Activated CD8-positive, alpha-beta memory T cell treated with anti-CD3 and anti-CD28 coated beads for 1 hour (primary cell): ENCODE measurements at regions not wholly inside any gene's neighbourhood (a gene's known extent, or its start where the extent isn't known, plus 50 kb on each side); places are given as distances from the start of the nearest gene placed in this dataset.

Experiments used
- DNase-seq, 2 donors: peaks; one replicate each; pipeline ENCODE4 v3.0.0-alpha.2; 2020; ENCODE audit warnings: low read depth in 1 of 2; ENCODE audit errors: extremely low read depth in 1 of 2

DNA sequence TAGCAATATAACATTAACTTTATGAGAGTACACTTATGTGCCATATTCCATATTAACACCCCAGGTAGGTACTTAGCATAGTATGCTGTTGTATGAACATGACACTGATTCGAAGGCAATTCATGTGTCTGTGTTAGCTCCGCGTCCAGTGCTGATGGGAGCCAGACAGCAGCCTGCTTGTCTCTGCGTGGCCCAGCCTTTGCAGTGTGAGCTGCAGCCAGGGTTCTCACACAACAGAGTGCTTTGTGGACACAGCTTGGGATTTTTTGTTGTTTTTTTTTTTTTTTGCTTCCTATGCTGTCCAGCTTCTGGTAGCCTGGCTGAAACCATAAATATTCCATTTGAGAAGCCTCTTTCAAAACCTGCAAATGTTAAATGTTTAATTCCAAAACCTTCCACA is 350.9 kb downstream of the SMOC2 start:
- no peak for DNase-seq

DNA sequence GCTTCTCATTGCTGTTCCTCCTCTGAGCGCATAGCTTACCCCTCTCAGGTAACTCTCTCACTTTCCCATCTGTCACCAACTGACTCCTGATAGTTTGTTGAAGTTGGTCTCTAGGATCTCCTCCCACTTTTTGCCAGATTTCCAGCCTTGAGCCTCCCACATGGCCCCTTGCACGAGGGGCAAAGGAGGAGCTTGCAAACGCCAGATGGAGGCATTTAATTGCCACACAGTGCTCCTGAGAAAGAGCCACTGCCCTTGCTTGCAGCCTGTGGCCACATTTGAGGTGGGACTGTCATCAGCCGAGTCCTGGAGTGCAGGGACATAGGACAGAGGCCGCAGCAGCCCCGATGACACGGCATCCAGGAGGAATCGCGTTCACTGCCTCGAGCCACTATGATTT is 348.7 kb downstream of the SMOC2 start:
- no peak for DNase-seq

DNA sequence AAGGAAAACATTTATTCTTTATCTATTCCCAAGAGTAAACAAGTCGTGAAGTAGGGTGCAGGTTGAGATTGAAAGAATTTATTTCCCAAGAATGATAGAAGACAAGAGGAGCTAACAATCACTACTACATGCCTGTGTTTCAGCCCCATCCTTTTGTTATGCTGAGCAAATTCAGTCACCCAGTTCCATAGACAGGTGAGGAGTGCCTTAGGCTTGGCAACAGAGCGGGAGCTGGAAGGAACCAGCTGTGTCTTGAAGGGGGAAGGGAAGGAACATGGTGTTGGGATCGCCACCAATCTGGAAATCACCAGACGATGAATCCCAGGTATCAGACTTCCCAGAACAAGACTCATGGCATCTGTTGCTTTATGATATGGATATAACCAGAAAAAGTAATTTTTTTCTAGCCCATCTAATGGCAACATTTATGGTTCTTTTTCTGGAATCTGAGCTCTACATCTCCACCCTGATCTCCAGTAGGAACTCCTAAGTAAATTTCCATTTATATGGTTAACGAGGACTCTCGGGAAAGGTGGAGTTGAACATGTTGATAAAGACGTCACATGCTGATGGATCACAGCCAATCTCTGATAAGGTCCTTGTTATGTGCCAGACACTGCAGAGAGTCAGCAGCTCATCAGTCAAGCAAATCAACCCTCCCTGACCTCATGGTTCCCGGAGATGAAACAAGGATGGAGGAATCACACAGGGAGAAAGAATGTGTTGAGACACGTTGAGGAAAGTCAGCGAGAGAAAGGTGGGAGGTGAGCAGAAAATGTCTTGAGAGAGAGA is 344.9 kb downstream of the SMOC2 start:
- DNase-seq, result no peak

DNA sequence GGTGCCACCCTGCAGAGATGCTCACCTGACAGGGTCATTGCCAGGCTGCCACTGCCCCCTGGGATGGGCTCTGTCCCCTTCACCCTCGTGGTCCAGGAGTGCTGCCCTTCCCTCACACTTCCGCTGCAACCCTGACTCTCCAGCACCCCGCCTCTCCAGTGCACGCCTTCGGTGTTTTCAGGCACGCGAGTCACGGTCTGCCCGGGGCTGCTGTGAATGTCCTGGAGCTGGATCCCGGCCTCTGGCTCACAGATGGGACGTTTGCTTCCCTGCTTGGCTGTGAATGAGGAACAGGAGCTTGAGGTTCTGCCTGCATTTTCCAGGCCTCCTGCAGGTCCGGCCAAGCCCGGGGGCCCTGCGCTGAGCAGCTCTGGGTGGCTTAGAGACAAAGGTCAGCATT is 343.4 kb downstream of the SMOC2 start:
- no peak for DNase-seq

DNA sequence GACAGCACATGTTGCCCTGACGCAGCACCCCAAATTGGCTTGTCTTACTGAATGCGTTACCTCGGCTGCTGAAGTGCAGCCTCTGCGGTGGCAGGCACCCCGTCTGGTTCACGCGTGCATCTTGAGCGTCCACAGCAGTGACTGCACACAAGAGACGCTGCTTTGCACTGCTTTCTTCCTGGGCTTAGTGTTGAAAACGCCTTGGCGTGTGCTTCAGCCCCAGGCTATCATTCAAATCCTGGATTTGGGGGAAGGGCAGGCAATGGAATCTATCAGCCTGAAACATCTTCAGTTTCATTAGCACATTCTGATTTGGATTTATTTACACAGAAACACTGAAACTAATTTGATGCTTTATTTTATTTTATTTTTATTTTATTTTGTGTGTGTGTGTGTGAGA is 342.7 kb downstream of the SMOC2 start:
- no peak for DNase-seq

DNA sequence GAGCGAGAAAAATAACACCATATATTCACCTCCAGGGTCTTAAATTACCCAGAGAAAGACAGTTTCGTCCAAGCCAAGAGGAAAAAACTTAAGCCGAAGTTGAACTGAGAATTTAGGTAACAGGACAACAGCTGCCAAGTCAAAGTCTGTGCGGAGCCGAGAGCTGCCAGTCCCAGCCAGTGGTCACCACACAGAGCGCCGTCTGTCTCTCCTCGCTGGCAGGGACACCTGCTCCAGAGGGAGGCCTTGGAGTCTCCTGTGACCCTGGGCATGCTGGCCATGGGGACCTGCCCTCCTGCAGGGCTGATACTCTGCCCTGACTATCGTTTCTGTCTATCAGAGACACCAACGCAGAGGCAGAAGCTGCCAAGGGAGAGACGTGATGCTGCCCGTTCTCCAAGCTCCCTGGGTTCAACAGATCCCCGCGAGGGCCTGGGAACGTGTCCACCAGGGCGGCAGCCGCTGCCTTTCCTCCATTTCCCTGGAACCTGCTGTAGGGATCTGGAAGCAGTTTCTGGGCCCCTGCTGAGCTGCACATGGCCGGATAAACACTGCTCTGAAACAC is 341.3 kb downstream of the SMOC2 start:
- DNase-seq, result no peak

DNA sequence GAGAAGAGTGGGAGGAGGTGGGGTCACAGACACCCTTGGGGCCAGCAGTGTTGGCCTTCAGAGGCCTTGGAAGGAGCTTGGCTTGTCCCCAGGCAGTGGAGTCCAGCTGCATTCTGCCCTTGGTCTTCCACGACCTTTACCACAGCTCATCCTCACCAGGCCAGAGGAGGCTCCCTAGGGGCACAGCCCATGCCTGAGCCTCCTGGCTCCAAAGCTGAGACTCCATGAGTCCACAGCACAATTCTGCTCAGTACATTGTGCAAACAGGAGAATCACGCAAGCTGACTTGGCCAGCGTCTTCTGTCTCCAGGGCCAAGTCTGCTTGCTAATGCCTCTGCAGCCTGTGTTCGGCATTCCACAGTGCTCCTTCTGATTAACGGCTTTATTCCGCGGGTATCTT is 337.2 kb downstream of the SMOC2 start:
- DNase-seq, result no peak

DNA sequence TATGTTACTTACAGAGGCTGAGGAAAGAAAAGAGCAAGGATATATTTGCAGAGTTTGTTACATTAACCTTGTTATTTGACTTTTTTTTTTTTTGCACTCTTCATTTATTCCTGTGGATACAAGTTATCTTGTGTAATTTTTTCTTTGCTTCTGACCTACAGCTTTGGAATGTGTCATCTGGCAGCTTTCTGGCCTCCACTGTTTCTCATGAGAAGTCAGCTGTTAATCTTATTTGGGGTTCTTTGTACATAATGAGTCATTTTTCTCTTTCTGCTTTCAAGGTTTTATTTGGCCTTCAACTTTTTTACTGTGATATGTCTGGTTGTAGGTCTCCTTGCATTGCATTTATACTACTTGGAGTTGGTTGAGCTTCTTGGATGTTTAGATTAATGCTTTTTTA is 333.4 kb downstream of the SMOC2 start:
- no peak for DNase-seq

DNA sequence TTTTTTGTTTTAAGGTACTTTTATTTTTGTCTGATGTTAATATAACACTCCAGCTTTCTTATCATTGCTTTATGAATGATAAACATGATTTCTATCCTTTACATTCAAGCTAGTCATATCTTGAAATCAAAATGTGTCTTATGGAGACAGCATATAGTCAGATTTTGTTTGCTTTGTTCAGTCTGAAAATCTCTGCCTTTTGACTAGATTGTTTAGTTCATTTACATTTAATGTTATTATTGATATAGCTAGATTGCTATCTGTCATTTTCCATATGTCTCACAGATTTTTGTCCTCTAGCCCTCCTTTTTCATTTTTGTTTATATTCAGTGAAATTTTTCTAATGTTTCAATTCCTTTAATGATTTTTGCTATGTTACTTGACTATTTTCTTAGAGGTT is 332.8 kb downstream of the SMOC2 start:
- no peak for DNase-seq

DNA sequence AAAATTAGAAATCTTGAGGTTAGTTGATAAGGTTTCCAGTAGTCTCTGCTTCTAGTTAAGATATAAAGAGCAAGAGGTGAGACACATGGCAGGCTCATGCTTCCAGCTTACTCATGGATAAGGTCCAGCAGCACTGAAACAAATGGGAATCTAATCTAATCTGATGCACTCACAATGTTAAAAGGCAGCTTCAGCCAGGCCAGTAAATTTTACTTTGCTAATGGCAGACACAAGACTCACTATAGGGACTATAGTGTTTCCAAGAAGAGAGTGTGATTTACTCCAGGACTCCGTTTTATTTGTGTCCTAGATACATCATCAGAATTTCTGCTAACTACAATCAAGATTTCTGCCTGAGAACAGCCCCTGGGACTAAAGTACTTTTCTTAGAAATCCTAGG is 324.8 kb downstream of the SMOC2 start:
- no peak for DNase-seq

DNA sequence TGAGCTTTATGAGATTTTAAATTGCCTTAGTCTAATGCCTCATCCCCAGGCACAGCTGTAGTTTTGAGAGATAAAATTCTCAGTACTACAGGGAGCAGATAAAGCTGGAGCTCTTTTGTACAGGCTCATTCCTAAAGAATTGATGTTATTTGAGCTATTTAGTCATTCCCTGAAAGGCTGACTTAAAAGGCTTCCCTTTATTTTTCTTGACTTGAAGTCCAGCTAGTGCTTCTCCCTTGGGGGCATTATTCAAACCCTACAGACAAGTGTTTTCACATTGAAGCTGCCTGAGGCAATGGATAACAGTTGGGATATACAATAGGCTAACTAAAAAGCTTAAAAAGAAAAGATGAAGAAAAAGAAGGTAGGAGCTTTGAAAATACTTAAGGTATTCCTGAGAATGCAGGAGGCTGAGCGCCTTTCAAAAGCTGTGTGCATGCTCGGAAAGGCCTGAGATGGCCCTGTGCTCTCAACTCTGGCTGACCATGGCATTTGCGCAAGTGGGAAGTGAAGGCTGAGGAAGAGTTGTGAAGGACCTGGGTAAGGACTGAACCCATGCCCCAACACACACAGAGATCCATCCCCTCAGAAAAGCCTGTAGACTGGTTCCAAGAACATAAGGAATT is 315.1 kb downstream of the SMOC2 start:
- DNase-seq, result no peak

DNA sequence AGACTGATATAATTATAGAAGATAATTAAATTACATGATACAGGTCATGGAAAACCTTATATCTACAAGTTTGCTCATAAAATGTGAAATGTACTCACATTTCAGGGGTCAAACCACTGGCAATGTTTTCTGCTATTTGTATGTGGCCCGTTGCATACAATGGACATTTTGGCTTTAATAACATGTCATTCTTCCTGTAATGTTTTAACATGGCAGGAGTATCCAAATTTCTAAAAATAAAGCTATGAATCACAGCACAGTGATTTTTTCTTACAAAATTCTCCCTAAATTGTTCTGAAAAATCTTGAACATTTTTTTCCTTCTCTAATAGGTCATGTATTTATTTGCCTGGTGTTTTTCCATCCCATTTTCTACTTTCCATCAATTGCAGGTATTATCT is 305.7 kb downstream of the SMOC2 start:
- no peak for DNase-seq

DNA sequence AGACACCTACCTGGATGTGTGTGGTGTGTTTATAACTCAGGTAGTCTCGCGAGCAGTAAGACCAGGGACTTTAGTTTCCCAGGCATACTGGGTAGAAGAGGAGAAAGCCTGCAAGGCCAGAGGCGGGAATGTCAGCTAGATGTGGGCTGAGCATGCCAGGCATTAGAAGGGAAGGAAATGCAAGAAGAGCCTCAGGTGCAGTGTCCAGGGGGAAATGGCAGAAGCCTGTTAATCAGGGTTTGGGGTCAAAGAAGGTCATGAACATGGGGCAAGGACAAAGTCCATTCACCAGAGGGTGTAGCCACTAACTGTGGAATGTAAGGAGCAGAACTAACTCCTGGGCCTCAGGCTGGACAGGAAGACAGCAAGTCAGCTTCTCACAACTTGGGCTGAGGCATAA is 305.0 kb downstream of the SMOC2 start:
- DNase-seq, result no peak

DNA sequence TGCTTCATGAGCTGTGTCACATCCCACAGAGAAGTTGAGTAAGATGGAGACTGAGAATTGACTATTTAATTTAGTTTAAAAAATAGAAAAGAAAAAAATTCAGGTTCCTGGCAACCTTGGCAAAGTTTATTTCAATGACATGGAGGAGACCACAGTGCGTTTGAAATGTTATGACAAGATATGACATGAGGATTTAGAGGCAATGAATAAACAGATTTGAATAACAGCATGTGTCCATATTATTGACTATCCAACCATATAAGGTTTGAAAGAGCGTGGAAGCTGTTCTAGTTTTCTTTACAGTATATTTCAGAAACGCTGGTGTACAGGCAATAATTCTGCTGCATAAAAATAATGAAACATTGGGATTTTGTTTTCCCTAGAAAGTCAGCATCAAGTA is 303.9 kb downstream of the SMOC2 start:
- DNase-seq, result no peak

DNA sequence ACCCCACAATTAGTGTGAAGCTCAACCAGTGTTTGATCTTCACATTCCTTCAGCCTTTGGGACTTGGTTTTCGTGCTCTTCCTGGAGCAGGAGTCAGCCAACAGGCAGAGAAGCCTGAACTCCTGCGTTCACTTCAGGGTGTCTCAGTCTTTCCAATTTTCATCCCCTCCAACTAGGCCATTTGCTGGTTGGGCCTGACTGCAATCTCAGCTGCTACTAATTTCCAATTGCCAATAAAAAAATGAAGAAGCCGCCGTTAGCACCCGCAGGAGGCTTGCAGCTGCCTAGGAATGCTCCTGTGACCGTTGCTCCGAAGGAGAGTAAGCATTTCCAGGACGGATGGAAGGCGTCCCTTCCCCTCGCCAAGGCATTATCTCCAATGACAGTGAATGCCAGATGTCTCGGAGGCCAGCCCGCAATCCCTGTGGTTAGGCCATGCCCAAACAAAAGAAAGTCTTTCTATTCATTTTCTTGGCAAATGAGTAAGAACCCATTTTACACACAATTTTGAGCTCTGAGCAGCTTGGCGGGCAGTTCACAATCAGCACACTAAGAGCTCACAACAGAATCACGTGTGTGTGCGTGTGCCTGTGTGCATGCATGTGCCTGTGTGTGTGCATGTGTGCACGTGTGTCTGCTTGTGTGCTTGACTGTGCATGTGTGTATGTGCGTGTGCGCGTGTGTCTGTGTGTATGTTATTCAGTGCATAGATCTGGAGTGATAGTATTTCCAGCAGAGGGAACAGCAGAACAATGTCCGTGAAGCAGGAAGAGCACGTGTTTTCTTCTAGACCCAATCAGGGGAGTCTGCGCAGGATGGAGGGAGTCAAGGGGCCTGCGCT is 301.2 kb downstream of the SMOC2 start:
- DNase-seq, result no peak

DNA sequence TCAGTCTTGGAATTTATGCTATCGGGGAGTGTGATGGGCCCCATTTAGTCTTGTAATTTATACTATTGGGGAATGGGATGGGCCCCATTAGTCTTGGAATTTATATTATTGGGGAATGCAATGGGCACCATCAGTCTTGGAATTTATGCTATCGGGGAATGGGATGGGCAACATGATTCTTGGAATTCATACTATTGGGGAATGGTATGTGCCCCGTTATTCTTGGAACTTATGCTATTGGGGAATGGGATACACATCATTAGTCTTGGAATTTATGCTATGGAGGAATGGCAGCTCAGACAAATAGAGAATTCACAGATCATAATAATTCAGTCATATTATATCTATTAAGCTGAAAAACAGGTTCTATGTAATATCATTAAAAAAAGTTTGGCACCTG is 300.3 kb downstream of the SMOC2 start:
- no peak for DNase-seq

DNA sequence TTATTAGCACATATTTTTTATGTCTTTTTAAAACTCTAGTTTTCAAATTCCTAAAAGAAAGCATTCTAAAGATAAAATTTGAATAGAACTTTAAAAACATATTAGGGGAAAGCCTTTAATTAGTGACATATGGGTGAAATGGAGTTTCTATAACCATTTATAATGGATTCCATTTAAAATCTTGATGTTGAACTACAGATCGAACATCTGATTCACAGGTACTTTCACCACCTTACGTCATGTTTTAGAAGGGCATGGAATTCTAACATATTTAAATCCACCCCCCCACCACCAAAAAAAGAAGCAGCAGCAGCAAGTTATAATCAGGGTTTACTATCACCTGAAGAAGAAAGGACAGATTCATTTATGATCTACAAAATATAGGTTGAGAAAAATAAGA is 298.4 kb downstream of the SMOC2 start:
- DNase-seq, result no peak

DNA sequence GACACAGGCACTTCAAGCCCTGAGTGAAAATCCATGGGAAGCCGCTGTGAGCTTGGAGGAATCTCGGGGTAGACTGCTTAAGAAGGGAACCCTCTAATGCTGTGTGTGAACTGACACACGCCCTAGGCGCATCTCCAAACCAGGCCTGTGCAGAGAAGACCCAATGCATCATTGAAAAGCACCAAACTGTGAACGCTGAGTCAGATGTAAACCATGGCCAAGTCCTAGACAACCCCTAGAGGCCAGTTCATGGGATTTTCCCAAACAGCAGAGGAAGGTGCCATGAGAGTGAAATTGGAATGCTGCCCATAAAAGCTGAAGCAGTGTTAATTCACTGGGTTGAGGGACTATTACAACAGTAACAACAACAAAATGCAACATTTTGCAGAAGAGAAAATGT is 296.5 kb downstream of the SMOC2 start:
- DNase-seq, result no peak

DNA sequence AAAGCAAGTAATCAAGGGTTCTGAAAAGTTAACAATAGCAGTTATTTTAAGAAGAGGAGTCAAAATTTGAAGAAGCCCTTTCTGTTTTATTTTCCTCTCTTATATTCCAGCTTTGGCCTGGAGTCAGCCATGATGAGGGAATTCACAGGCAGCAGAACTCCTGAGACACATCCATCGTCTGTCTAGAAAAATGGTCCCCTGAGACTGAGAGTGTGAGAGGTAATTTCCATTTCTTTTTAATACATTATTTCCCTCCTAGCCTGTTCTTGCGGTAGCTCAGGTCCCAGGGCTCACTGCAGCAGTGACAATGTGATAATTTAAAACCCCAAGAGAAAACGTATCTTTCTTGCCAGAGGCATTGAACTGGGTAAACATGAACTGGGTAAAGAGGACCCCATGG is 296.0 kb downstream of the SMOC2 start:
- DNase-seq, result no peak

DNA sequence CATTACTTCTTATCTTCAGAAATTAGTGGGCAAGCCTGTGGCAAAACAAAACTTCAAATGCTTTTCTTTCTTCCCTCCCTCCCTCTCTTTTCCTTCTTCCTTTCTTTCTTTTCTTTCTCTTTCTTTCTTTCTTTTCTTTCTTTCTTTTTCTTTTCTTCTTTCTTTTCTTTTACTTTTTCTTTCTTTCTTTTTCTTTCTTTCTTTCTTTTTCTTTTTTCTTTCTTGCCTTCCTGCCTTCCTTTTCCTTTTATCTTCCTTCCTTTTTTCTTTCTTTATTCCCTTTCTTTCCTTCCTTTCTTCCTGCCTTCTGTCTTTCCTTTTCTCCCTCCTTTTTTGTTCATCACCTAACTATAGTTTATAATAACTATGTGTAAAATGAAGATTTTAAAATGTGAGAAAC is 295.1 kb downstream of the SMOC2 start:
- no peak for DNase-seq

DNA sequence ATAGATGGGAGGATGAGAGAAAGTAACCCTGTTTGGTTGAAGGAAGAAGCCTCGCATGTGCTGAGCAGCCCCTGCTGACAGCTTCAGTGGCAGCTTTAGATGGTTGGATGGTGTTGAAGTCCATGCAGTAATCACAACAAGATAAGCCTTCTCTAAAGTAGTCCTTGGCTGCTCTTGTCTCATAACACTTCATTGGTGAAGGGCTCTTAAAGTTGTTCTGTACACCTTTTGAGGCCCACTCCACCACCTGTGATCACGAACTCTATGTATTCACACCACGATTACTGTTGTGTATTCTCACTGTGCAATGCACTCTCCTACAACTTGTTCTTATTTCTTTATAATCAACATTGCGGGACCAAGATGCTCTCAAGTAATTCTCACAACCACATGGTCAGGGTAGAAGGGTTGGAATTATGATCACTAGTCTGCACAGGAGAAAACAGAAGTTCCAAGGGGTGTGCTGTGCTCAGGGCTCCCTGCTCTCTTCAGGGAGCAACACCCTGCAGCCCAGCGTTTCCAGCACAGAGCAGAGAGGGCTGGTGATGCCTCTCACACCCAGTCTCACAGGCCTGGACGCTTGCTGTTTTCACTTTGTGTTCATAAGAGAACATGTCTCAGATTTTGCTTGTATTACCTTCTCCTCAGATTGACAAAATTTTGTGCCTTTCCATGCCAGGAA is 294.4 kb downstream of the SMOC2 start:
- no peak for DNase-seq
